HG03442 (cell line): ENCODE measurements at regions not wholly inside any gene's neighbourhood (a gene's known extent, or its start where the extent isn't known, plus 50 kb on each side); places are given as distances from the start of the nearest gene placed in this dataset.
"Not testable (repeated sequence)": the region's sequence is repeated elsewhere in the genome, so short reads cannot be mapped to it uniquely, and the experiment has no call there.

Source experiments
- ATAC-seq: cut with Tn5 transposase; IDR thresholded peaks from one replicate; pipeline ENCODE4 v1.9.1; 2021; ENCODE audit warnings: mild to moderate bottlenecking, moderate library complexity; ENCODE audit not compliant: unreplicated experiment

DNA sequence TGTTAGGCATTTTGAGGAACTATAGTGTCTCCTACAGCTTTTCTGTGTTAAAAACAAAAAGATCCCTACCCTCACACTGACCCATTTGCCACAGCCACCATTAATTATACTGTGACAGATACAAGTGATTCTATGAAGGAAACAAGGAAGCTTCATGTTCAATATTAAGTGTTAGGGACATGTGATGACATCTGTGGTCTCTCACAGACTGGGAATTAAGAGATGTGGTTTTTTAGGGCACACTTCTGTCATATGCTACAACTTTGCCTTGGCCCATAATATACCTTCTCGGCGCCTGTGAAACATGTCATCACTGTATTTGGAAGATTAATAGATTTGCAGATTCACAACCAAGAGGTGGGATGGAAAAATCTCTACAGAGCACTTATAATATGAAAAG, 102.9 kb upstream of the TCF21 start:
- ATAC-seq, result no peak

DNA sequence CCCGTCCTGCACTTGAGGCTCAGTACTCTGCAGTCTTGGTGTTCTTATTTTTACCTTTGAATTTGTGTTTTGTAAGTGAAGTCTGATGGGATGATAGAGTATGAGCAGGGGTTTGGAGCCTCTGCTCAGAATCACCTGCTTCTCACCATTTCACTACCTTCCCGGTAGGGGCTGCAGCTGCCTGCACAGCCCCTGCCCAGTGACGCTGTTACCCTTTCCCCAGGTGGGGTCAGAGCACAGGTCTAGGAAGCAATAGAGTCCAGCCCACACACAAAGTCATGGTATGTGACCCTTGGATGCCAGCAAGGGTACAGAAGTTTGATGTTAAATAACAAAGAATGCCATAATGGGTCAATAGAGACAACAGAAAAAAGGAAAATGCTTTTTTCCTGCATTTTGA, 101.8 kb upstream of the TCF21 start:
- ATAC-seq, result no peak

DNA sequence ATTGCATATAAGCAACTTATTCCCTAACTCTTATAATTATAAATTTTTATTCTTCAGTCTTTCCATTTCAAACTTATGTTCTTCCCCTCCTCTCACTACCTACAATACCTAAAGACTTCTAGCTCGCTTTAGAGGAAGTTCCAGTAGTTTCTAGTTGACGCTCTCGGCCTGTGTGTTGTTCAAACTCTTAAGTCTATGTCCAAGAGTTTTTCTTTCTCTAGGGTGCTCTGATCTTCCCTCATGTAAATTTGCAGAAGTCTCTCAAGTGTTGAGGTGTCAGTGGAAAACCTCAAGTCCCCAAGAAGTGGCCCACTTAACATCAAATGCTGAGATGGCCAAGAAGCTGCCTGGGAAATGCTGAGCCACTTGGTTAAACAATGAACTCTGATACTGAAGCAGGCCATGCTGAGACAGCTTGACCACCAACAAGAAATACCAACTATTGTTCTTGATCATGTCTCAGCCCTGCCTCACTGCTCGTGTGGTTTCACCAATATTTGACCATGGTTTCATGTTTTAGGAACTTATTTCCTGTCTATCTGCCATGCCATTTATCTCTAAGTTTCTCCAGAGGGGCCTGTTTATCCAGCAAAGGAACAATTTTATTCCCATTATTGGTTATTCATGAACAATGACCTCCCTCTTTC, 100.9 kb upstream of the TCF21 start:
- no peak for ATAC-seq

DNA sequence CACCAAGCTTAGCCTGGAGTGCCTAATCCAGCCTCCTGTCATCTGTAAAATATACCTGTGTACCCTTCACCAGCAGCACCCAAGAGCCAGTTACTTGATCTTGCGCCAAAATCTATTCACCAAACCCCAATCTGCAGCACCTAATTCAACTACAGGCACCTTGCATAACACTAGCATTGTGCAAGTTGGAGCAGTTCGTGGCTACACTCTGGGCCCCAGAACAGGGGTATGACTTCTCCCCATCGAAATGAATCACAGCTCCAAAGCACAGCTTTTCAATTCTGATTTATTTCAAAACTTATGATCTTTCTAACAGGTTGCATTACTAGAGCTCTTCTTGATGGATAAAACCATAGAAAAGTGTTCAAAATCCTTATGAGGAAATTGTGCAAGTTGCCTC, 100.4 kb upstream of the TCF21 start:
- no peak for ATAC-seq

DNA sequence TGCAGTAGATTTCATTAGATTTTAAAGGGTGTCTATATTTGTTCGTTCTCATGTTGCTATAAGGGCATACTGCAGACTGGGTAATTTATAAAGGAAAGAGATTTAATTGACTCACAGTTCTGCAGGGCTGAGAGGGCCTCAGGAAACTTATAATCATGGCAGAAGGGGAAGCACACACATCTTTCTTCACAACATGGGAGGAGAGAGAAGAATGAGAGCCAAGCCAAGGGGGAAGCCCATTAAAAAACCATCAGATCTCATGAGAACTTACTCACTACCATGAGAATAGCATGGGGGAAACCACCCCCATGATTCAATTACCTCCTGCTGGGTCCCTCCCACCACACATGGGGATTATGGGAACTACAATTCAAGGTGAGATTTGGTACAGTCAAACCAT, 99.5 kb upstream of the TCF21 start:
- not testable (repeated sequence) for ATAC-seq

DNA sequence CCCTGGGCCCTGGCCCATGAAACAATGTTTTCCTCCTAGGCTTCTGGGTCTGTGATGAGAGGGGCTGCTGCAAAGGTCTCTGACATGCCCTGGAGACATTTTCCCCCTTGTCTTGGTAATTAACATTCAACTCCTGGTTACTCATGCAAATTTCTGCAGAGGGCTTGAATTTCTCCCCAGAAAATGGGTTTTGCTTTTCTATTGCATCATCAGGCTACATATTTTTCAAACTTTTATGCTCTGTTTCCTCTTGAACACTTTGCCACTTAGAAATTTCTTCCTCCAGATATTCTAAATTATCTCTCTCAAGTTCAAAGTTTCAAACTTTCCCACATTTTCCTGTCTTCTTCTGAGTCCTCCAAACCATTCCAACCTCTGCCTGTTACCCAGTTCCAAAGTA, 98.2 kb upstream of the TCF21 start:
- not testable (repeated sequence) for ATAC-seq

DNA sequence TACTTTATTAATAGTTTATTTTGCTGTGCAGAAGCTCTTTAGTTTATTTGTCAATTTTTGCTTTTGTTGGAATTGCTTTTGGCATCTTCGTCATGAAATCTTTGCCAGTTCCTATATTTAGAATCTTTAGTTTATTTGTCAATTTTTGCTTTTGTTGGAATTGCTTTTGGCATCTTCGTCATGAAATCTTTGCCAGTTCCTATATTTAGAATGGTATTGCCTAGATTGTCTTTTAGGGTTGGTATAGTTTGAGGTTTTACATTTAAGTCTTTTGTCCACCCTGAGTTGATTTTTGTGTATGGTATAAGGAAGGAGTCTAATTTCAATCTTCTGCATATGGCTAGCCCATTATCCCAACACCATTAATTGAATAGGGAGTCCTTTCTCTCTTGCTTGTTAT, 93.9 kb upstream of the TCF21 start:
- ATAC-seq, result not testable (repeated sequence)

DNA sequence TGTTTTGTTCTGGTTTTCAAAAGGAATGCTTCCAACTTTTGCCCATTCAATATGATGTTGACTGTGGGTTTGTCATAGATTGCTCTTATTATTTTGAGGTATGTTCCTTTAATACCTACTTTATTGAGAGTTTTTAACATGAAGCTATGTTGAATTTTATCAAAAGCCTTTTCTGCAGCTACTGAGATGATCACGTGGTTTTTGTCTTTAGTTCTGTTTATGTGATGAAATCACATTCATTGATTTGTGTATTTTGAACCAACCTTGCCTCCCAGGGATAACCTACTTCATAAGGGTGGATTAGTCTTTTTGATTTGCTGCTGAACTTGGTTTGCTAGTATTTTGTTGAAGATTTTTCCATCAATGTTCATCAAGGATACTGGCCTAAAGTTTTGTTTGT, 92.7 kb upstream of the TCF21 start:
- no peak for ATAC-seq

DNA sequence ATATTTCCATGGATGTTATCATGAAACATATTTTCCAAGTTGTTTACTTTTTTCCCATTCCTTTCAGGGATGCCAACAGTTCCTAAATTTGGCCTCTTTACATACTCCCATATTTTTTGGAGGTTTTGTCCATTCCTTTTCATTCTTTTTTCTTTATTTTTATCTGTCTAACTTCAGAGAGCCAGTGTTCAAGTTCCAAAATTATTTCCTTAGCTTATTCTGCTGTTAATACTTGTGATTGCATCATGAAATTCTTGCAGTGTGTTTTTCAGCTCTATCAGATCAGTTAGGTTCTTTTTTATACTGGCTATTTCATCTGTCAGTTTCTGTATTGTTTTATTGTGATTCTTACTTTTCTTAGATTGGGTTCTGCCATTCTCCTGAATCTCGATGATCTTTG, 89.9 kb upstream of the TCF21 start:
- no peak for ATAC-seq

DNA sequence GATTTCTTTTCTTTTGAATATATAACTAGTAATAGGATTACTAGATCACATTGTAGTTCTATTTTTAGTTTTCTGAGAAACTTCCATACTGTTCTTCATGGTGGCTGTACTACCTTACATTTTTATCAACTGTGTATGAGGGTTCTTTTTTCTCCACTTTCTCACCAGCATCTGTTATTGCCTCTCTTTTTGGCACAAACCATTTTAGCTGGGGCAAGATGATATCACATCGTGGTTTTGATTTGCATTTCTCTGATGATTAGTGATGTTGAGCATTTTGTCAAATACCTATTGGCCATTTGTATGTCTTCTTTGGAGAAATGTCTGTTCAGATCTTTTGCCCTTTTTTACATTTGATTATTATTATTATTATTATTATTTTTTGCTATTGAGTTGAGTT, 86.1 kb upstream of the TCF21 start:
- ATAC-seq, result no peak

DNA sequence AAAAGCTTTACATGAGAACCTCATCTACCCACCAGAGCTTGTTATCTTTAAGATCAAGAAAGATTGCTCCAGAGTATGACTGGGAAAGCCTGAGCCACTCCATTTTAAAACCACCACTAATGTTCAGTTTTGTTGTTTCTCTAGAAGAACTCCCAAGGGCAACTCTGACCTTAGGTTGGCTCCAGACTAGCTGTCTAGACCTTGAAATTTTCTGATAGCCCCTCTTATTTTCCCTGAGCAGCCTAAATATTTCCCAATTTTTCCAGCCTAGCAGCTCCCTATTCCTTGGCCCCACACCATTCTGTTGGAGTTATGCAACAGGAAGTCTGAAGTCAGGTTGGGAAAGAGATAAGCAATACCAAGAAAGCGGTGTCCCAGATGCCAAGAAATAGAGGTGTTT, 84.6 kb upstream of the TCF21 start:
- ATAC-seq, result no peak

DNA sequence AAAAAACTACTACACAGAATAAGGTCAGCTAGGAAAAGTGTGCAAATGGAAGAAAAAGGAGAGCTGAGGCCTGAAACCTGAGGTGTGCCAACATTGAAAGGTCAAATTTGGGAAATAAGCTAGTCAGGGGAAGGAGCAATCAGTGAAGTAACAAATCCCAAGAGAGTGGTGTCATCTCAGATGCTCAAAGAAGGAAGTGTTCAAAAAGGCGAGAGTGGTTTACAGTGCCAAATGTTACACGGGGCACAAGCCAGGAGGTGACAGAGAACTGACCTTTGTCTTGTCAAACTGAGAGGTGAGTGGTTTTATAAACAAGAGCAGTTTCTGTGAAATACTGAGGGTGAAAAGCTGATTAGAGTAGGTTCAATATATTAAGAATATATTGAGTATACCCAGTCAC, 83.0 kb upstream of the TCF21 start:
- ATAC-seq, result peak; percentile 73

DNA sequence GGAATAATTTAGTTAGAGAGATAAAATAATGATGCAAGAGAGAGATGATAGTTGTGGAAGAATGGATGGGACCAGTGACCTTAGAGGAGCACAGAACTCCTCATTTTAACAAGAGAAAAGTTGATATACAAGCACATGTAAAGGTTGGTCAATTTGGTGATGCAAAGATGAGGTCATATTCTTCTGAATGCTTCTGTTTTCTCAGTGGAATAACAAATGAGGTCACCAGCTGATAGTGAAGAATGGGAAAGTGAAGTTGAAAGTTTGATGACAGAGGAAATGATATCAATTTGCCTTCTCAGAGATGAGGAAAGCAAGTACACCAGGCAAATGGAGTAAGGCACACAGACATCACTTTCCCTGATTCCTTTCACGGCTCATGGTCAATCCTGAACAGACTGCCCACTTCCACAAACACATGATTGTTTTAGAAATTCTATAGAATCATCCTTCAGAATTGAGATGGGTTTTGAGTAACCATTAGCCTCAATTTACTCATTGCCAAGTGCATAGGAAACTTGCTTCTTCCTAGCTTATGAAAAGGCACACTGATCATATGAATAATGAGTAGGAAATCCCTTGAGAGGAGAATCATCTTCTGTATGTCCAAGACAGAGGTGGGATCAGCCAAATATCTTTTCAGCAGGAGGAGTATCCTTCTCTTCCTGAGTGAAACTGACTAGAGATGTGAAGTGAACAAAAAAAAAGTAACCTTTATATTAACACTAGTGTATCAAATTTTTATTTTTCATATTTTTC, 82.4 kb upstream of the TCF21 start:
- ATAC-seq, result no peak

DNA sequence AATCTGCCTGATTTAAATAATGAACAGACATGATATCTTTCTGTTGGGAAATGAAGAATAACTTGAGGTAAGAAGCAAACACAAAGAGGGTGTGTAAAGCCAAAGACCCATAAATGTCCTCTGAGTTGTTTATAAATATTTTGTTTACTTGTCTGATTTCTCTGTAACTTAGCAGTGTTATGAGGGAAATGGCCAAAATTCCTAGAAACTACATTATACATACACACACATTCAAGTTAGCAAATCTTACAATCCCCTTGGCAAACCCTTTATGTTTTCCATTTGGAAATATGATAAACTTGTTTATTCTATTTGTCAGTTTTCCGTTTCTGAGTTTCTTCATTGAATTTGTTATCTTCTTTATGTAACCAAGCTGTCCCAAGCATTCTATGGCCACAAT, 81.4 kb upstream of the TCF21 start:
- no peak for ATAC-seq

DNA sequence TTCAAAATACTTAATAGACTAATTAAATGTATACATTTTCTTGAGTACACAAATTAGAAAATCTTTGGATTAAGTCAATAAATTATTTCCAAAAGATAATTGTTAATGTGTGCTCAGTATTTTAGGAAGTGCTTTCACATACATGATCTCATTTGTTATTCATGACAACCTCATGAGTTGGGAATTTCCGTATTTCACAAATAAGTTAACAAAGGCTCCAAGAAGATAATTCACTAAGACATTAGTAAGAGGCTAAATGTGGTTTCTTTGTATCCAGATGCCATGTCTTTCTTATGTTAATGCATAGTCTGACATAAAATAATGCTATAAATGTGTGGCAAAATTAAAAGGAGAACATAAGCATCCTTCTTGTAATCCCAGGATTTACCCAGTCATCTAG, 79.5 kb upstream of the TCF21 start:
- no peak for ATAC-seq

DNA sequence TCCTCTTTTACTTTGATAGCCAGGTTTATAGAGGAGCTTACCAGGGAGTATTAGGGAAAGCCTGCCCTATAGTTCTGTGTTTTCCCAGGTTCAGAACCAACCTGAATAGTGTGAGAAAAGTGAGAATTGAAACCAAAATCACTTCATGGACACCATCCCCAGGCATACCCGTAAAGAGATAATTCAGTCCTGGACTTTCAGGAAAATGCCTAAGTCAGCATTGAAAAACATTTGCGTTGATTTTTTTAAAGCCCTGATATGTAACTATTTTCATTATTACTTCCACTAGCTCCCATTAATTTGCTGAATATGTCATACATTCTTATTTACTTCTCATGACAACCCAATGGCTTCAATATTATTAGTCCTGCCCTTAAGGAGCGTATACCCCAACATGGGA, 77.4 kb upstream of the TCF21 start:
- ATAC-seq, result no peak

DNA sequence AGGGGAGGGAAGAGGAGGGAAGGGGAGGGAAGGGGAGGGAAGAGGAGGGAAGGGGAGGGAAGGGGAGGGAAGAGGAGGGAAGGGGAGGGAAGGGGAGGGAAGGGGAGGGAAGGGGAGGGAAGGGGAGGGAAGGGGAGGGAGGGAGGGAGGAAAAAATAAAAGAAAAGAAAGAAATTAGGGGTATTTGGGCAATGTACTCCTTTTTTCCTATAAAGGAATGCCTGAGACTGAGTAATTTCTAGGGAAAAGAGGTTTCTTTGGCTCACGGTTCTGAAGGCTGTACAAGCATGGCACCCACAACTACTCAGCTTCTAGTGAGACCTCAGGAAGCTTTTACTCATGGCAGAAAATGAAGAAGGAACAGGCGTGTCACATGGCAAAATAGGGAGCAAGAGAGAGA, 76.5 kb upstream of the TCF21 start:
- ATAC-seq, result not testable (repeated sequence)

DNA sequence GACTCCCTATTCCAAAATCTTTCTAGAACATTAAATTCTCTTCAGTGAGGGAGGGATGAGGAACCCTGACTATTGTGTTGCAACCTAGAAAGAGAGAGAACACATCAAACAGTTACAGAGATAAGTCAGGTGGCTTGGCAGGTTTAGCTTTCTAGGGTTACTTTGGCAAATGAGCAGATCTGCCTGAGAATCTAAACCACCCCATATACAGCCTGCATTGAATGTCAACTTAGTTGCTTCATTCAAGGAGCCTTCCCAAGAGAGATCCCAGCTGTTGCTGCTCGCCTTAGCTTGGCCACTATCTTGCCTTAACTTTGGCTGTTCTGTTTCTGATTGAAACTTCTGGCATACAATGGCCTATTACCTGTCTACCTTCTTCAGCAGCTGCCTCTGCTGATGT, 74.7 kb upstream of the TCF21 start:
- no peak for ATAC-seq

DNA sequence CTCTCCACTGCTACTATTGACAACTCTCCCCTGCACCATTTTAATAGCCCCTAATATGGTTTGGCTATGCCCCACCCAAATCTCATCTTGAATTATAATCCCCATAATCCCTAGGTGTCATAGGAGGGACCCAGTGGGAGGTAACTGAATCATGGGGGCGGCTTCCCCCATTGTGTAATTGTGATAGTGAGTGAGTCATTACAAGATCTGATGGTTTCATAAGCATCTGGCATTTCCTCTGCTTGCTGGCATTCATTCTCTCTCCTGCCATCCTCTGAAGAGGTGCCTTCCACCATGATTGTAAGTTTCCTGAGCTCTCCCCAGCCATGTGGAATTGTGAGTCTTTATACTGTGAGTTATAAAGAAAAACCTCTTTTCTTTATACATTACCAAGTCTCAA, 74.1 kb upstream of the TCF21 start:
- no peak for ATAC-seq

DNA sequence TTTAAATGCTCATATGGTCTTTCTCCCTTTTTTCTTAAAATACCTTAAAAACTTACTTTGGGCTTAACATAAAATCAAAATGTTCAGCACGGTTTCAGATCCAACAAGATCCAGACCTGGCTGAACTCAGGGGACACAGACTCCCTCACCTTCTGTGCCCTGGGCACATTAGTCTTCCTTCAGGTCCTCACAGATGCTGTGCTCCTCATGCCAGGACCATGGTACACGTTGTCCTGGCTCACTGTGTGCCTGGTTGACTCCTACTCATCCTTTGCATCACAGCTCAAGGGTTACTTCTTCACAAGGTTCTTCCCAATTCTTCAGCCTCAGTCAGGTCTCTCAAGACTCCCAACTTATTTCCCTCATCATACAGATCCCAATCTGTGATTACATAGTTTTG, 73.6 kb upstream of the TCF21 start:
- ATAC-seq, result no peak

DNA sequence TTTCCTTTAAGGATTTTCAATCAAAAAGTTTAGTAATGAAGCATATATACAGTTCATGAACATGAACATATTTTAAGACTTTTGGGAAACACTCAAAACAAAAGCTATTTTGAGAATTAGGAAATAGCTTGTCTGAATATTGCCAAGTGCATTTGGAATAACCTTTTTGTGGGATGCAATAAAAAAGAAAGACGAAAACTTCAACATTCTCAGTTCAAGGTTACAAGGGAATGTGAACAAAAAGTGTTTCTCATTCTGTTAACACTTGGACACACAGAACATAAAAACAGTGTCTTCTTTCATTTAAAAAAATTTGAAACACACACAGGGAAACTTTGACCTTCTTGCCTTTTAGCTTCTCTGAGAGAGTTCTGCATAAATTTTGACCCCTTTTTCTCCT, 72.7 kb upstream of the TCF21 start:
- ATAC-seq, result no peak

DNA sequence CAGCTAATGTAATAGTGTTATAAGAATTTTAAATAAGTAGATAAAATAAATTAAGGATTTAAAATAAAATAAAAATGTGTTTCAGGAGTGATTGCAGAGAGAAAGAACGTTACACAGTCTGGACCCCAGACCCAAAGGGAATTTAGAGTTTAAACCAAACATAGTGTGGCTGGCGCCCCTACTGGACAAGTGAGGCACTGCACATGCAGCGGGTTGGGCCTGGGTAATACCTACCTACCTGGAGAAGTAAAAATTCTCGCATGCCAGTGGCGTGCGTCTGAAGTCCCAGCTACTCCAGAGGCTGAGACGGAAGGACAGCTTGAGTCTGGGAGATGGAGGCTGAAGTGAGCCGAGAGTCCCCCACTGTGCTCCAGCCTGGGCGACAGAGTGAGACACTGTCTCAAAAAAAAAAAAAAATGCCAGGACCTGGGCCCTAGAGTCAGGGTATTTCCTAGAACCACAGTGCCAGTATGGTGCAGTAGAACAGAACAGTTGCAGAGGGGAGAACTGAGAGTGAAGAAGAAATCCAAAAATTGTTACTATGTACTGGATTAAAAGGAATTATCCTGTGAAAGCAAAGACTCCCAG, 71.4 kb upstream of the TCF21 start:
- peak; percentile 59 for ATAC-seq
